NCI-H1092 (cell line): ENCODE measurements at regions not wholly inside any gene's neighbourhood (a gene's known extent, or its start where the extent isn't known, plus 50 kb on each side); places are given as distances from the start of the nearest gene placed in this dataset.
A peak's percentile ranks its signal among the peaks of the same experiment; 100 is the strongest.

ENCODE experiments used
- DNase-seq: peaks from one replicate; lab custom pipeline; 2025; lab: John Stamatoyannopoulos, UW

DNA sequence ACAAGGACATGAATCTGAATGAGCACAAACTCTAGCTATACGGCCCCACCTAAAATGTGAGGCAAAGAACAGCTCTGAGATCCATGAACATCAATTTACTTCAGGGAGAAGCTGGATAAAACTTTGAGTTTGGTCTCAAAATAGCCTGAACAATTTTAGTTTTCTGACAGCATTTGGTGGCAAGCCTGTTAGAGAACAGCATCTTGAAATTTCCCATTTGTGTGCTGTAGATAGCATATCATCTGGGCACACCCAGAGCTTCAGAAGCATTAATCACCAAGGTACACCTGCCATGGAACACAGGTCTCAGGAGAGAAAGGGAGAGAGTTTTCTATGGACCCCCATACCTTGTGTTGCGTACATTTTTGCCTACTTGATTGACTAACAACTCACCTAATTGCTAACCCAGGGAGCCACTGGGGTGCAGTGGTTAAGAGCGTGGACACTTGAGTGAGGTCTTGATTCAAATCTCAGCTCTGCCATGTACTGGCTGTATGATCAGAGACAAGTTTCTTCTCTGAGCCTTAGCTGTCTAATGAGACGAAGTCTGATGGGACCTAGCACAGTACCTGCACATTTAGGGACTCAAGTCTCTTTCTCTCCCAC is 264.9 kb downstream of the PIK3R1 start:
- no peak for DNase-seq

DNA sequence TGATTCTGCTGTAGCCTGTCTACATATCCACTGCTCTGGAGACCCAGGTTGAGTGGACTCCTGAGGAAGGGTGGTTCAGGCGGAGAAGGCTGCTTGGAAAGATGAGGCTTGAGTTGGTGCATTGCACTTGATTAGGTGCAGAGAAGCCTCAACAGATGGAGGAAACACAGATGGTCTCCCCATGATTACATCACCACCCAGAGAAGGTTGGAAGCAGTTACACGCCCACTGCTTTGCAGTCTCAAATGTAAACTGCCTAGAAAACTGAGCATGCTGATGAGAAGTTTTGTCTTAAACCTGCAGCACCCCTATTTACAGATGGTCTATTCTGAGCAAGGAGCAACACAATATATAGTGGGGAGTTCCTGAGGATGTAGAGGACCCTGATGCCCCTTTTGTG is 266.6 kb downstream of the PIK3R1 start:
- no peak for DNase-seq

DNA sequence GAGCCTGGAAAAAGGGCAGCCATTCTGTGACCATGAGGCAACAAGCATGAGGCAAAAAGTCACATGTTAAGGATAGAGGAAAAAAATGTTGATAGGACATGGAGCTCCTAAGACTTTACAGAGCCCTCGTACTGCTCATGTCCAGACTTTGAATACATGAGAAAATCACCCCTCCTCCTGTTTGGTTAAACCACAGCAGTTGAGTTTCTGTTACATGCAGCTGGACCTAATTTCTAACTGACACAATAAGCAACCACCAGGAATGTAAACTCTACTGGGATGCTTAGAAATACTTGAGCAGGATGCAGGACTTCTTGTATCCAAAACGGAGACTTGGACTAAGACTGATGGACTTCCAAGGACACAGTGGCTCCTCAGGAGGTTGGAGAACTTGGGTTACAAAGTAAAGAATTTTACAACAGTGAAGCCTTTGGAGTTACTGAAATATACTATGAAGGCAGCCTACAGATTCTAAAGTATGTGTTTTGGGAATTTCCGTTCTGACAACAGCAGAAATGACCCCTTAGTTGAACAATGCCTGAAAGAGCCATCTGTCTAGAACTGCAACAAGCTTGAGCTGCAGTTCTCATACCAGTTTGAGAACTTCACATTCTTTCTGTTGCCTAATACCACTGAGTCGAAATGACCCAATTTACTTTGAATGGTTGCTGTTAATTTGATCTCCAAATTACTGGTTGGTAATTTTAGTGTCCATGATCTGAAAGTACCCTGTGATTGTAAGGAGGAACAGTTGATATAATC is 268.9 kb downstream of the PIK3R1 start:
- DNase-seq, result no peak

DNA sequence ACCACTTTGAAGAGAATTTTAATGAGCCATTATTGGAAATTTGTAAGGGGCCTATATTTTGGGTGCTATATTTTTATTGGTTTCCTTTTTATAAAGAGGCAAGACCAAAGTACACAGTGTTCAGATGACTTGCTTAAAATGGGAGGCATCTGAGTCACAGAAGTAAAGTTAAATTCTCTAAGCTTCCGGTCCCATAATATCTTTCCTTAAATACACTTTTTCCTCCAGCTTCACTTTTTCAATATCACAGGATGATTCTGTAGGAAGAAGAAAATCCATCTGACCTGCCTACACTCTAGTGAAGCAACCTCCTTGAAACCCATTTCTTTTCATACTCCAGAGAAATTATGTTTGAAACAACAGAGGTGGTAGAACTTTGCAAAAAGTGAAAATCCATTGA is 274.0 kb downstream of the PIK3R1 start:
- DNase-seq, result no peak

DNA sequence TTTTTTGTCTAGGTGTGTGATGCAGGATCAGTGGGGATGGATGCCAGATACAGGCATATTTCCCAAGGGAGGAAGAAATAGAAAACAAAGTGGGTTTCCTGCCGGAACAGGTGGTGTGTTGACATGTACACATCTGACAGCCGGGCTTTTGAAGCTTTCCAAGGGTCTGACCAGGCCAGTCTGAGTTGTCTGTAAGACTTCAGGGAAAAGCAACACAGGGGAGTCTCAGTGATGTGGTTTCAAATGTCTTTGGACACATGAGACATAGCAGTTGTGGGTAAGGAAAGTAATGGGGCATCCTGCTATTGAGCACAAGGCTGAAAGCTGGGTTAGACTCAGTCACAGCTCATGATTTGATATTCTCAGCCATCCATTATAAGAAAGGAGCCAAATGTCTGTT is 274.9 kb downstream of the PIK3R1 start:
- DNase-seq, result no peak

DNA sequence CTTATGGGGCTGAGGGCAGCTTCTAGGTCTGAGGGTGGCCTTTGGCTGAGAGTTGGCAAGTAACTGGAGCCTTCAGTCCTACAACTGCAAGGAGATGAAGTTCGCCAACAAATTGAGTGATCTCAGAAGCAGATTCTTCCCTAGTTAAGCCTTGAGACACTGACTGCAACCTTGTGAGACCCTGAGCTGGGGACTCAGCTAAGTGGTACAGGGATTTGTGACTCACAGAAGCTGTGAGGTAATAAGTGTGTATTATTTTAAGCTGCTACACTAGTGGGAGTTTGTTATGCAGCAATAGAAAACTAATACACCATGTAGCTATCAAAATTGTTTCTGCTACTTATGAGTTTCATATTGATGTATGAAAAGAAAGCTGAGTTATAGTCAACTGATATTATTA is 279.2 kb downstream of the PIK3R1 start:
- DNase-seq, result no peak

DNA sequence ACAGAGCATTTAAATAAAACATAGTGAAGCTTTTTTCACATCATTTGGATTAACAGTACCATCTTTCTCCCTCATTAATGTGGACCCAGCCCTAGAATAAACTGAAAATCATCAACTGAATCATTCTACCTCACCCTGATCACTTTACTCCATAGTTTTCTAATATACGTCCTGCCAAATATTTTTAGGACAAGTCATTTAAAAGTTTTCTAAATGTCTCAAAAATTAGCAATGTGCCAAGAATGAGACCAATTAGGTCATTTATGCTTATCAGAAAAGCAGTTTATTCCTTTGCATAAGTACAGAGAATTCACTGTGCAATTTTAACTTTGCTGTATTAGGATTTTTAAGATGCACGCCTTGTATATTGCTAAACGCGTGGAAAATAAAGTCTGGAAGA is 284.4 kb downstream of the PIK3R1 start:
- DNase-seq, result no peak

DNA sequence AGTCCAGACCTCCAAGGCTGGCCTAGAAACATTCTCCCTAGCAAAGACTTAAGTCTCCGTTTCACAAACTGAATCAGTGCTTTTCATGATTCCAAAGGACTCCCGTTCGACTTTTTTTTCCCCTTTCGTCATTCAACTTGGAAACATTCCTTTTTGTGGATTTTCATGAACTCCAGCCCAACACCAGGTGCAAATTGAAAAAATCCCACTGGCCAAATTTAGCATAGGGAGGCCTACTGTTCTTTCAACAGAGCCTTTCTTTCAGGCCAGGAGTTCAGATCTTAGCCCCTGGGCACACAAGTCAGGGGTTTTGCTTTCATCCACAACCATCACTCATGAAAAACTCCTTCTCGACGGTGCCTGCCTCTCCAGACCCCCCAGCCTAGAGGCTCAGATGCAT is 285.3 kb downstream of the PIK3R1 start:
- DNase-seq, result no peak

DNA sequence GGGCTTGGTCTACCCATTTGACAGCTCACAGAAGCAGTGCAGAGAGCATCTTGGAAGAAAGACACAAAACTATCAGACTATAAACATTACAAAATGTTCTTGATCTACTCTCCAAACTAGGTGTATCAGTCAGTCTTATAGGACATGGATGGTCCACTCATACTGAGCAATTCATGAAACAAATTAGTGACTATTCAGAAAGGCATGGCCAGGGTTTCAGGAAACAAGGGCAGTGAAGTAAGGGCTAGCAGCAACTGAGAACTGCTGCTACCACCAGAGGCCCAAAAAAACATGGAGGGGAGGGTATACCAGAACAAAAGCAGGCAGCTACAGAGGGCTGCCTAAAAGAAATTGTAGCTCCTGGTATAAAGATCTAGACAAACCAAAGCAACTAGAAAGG is 287.0 kb downstream of the PIK3R1 start:
- no peak for DNase-seq

DNA sequence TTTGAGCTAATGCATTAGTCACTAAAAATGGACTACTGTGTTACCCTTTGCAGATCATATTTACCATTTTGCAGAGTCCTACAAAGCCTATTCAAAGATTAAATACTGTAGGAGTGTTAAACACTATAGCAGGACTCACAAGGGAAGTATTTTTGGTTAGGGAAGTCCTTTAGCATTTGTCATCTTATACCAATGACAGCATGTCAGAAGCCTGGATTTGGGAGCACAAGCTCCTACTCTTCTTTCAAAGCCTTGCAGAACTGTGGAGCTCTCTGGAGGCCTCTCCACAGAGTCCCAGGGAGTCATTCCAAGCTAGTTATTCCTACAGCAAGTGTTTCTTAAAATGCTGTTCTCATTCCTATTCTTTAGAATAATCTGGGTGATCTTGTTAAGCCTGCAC is 288.8 kb downstream of the PIK3R1 start:
- DNase-seq, result no peak

DNA sequence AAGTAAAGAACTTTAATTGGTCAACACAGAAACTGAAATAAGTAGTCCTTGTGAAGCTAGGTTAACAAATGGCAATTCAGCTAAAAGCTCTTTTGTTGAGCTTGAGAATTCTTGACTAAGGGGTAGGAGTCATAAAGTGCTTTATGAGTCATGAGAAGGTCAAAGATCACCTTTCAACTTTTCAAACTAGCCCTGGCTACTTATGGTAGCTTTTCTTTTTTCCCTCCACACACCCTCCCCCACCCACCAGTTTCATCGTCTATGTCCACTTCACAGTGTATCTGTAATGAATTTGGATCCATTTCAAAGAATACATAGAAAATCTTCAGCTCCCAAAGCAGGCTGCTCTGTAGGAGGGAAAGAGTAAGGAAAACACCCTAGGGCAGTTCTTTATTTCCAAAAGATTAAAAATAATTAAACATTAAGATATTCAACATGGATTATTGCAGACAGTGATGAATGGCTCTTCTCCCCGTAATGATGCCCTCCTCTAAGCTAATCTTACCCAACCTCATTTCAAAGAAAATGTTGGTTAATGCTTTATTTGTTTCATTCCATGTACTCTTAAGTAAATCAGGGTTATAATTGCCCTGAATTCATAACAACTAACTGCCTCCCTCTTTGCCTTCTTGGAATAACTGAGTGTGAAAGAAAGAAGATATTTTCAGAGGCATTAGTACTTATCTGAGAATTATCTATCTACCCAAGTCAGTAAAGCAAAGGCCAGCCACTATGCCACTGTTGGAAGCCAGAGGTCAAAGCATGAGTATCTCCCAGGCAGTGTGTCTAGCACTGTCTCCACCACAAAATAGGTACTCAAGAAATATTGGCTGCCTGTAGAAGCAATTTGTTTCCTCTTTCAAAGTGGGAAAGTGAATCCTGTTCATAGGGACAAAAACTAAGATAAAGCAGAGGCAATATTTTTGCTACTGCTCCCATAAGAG is 290.6 kb downstream of the PIK3R1 start:
- DNase-seq, result no peak

DNA sequence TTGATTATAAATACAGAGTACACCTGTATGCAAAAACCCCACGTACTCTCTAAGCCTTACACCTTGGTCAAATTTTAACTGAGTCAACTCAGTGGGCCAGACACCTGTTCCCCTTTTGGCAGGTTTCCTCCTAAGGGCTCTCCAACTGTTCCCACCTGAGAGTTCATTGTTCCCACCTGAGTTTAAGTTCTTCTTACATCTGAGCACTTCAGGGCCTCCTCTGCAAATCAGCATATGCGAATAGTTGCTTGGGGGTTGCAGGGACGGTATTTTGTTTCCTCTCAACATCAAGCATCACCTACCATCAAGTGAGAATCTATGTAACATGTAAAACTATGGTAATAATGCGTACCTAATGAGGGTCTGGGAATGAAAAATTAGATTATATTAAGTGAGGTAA is 300.0 kb downstream of the PIK3R1 start:
- DNase-seq, result no peak

DNA sequence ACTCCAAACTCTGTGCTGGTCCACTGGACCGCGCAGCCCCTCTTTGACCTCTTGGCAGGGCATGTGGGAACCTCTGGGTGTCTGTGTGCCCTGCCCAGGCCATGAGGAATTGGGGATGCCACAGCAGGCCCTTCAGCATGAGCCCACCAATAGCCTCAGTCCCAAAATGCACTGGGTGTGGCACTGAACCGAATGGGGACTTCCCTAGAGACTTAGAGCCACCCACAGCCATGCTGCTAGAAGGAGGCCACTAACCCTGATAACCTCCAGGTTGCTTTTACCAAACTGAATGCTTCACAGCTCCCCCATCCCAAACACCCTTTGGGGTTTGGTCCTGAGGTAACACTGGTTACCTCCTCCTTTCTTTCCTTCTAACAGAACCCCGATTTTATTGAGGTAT is 302.7 kb downstream of the PIK3R1 start:
- DNase-seq, result no peak

DNA sequence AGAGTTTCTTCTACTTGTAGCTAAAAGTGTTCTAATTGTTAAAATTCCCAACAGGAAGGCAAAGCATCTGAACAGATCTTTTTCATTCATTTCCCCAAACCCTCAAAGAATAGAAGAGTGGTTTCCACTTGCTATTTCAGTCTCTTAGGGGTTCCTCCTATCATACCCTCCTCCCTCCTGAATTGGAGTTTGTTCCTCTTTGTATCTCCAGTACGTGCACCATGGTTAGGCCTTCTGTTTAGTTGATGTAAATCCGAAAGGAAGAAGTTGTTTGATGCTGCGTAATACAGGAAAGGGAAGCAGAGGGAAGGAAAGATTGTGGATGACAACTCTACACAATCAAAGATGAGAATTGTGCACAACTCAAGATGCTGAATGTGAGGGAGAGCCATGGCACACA is 303.6 kb downstream of the PIK3R1 start:
- DNase-seq, result no peak

DNA sequence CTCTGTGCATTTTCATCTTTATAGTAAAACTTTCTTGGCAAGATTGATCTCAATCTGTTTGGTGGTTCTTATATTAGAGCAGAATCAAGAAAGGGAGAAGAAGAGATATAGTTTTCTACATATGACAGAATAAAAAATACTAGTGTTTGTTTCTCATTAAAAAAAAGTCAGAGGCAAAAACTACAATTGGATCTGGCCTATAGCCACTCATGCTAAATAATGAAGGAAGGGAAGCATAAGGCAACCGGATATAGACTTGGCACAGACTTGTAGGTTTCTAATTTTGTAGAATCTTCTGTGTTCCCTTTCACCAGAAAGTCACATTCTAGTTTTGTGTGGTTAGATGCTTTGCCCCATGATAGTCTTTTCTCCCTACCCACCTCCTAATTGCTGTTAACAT is 306.2 kb downstream of the PIK3R1 start:
- DNase-seq, result no peak

DNA sequence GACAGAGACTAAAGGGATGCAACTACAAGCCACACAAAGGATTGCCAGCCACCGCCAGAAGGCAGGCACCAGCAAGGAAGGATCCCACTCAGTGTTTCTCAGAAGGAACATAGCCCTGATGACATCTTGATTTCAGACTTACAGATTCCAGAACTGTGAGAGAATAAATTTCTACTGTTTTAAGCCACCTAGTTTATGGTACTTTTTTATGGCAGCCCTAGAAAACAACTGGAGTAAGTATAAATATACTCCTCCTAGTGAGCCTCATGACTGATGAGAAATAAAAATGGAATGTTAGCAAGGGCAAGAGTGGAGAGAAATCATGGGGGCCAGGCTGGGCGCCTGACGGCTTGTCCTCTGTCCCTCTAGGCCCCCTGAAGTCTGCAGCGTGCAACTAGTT is 307.3 kb downstream of the PIK3R1 start:
- no peak for DNase-seq

DNA sequence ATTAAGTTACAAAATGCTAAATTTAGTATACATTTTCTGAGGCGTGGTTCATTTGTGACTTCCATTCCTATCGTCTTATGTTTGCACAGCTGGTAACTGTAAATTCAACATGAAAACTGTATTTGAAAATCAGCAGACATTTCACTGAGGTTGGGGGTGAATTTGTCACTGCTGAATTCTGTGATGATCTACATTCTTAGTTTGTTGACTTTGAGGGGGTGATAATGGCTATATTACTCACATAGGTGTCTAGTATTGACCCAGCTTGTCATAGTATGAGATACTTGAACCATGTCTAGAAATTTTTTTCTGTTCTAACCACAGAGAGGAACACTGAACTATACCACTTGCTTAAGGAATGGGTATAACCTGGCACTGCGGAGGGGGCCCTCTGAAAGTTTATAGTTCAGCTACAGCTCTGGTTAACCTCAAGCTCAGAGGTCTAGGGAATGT is 313.3 kb downstream of the PIK3R1 start:
- DNase-seq, result no peak

DNA sequence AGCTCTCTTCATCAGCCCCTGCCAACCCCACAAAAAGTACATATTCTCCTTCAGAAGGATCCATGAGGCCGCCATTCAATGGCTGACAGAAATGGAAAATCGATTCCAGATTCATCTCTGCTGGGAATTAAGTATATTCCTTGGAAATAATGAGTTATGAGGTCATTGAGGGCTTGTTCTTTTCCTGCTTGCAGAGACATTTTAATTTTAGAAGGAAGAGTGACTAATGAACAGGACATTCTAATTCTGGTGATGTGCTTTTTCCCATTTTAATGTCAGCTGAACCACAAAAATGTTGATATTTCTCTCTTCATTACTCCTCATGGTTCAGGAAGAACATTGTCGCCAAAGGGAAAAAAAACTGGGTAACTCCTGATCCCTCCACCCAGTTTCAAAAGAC is 314.0 kb downstream of the PIK3R1 start:
- no peak for DNase-seq

DNA sequence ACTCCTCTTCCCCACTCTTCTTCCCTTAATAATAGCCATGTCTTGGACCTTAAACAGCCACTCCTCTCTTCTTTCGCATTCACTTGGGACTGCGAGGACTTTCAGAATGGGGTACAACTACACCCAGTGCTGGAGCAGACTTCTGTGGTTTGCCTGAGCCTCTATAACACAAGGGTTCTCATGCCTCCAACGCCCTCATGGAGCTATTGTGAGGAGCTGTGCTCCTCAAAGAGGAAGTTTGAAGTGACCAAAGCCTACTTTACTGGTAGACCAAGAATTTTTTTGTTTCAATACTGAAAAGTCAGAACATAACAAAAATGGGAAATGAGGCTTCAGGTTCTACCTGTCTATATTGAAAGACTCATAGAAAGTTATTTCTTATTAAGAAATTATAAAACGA is 316.4 kb downstream of the PIK3R1 start:
- DNase-seq, result no peak

DNA sequence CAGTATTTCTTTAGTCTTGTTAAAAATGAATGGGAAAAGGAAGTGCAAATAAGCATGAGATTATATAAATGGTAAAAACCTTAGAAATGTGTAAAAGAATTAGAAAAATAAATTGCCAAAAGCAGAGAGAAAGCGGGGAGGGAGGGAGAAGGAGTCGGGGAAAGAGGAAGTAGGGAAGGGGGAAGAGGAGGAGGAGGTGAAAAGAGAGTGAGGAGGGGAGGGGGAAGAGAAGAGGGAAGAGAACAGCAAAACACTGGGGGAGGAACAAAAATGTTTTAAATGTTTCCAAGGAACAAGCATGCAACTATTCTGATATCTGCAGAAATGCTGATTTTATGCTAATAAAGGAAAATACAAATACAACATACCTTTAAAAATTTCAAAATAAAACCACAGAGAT is 317.5 kb downstream of the PIK3R1 start:
- DNase-seq, result no peak

DNA sequence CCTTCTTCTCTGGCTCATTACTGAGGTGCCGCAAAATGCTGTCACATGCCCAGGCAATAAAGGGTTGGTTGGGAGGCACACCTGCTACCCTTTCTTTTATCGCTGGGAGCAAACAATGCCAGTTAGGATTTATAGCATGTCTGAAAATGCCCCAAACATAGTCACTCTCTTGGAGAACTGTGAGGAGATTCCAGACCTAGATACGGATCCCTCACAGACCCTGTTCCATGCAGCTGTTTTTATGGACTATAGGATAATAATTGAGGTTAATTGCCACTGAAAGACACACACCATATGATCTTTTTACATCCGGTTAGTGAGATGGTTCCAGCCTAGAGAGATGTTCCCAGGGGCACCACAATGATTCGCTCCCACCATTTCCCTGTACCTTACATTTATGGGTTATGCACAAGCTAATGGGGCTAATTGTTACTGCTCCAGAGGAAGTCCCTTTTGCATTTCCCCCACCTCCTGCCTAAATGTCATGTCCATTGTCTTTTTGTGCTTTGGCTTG is 318.1 kb downstream of the PIK3R1 start:
- peak; percentile 76 for DNase-seq

DNA sequence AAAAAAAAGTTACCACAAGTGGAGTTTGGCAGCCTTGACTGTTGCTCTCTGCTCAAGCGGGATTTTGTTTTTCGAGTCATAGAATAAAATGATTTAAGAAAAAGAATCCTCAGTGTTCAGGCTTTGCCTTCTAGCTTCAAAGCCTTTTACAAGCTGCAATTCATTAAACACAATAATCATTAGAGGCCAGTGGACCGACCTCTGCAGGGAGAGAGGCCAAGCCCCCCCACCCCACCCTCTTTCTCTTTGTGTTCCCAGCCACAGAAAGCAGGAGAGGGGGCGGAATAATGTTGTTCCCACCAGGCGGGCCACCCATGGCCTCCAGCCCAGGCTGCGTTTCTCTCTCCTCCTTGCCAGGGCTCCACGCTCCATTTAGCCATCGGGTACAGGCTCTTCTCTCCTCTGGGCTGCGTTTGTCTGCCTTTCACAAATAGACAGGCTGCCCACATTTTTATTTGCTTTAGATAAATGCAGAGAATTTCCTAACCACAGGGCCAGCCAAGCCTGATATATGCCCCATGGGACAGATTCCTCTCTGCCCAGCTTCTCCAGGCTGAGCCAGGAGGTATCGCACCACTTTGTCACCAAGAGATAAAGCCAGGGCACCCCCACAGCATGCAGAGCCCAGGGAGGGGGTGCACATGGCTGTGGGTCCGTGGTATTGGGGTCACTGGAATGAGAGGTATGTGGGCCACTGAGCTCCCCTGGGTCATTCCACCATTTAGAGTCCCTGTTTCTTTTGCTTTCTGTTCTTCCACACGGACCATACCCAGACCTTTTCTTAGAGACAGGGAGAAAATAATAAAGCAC is 318.8 kb downstream of the PIK3R1 start:
- DNase-seq, result peak; percentile 85
